ENCODE measurements at regions not wholly inside any gene's neighbourhood (a gene's known extent, or its start where the extent isn't known, plus 50 kb on each side); places are given as distances from the start of the nearest gene placed in this dataset.
A peak's percentile ranks its signal among the peaks of the same experiment; 100 is the strongest.
"Not testable (repeated sequence)": the region's sequence is repeated elsewhere in the genome, so short reads cannot be mapped to it uniquely, and the experiment has no call there.

GRCh38 chr9:105121861-105122430 lies 122.5 kb upstream of the SLC44A1 start:
- H3K27me3 ChIP-seq (replicated peaks; ENCODE audit: insufficient read depth, low read length): no peaks in the 10 kb centered on the region
- H3K4me1 ChIP-seq (ENCODE audit: low read length): peaks cover 12% of the 10 kb centered on the region; the same call in 1 of the 2 replicates
- no peak overlapping the region for H3K4me2 ChIP-seq (ENCODE audit: low read depth, low read length)
- no peak overlapping the region for H3K27ac ChIP-seq (ENCODE audit: low read length)
- TF ChIP-seq EZH2phosphoT487 (IDR thresholded peaks at IDR 0.05; ENCODE audit: low read length) (no peak), EZH2 (optimal IDR thresholded peaks at IDR 0.05; ENCODE audit: low read depth, low read length) (no peak), CTCF (IDR thresholded peaks at IDR 0.05; ENCODE audit: low read length) (no peak)
- no peaks in the 10 kb centered on the region for H3K36me3 ChIP-seq (replicated peaks; ENCODE audit: insufficient read depth, low read length)
- DNase-seq: no peak
- H4K20me1 ChIP-seq (ENCODE audit: insufficient read depth, low read length): no peaks in the 10 kb centered on the region
- no peak overlapping the region for H2AFZ ChIP-seq (ENCODE audit: low read length)
- H3K9me3 ChIP-seq (replicated peaks; ENCODE audit: insufficient read depth, low read length): no peaks in the 10 kb centered on the region
- H3K4me3 ChIP-seq (ENCODE audit: low read length): no peak overlapping the region
- no peak overlapping the region for H3K9ac ChIP-seq (ENCODE audit: low read length)
- no peaks in the 10 kb centered on the region for H3F3A ChIP-seq (ENCODE audit: insufficient read depth, low read length)
- no peaks in the 10 kb centered on the region for H3K79me2 ChIP-seq (ENCODE audit: low read length)
- H3K9me2 ChIP-seq (replicated peaks; ENCODE audit: insufficient read depth, low read length): no peaks in the 10 kb centered on the region

GRCh38 chr9:105124598-105124997 lies 119.9 kb upstream of the SLC44A1 start:
- H3K4me1 ChIP-seq (ENCODE audit: low read length): peaks cover 29% of the 10 kb centered on the region
- not testable (repeated sequence) for H3K9ac ChIP-seq (ENCODE audit: low read length); H3K4me3 ChIP-seq (ENCODE audit: low read length); H3K4me2 ChIP-seq (ENCODE audit: low read depth, low read length); H3K79me2 ChIP-seq (ENCODE audit: low read length); DNase-seq; H3K27me3 ChIP-seq (replicated peaks; ENCODE audit: insufficient read depth, low read length); H3K27ac ChIP-seq (ENCODE audit: low read length); H3K9me3 ChIP-seq (replicated peaks; ENCODE audit: insufficient read depth, low read length); H2AFZ ChIP-seq (ENCODE audit: low read length); H3K36me3 ChIP-seq (replicated peaks; ENCODE audit: insufficient read depth, low read length); H4K20me1 ChIP-seq (ENCODE audit: insufficient read depth, low read length); H3F3A ChIP-seq (ENCODE audit: insufficient read depth, low read length); H3K9me2 ChIP-seq (replicated peaks; ENCODE audit: insufficient read depth, low read length)

GRCh38 chr9:105126226-105126625 lies 118.2 kb upstream of the SLC44A1 start:
- no peak for DNase-seq
- peaks cover 9% of the 10 kb centered on the region; the same call in 1 of the 2 replicates for H3F3A ChIP-seq (ENCODE audit: insufficient read depth, low read length)
- peaks cover 29% of the 10 kb centered on the region for H3K4me1 ChIP-seq (ENCODE audit: low read length)
- no peak overlapping the region for H3K27ac ChIP-seq (ENCODE audit: low read length)
- TF ChIP-seq EZH2 (optimal IDR thresholded peaks at IDR 0.05; ENCODE audit: low read depth, low read length): no peak
- TF ChIP-seq CTCF (IDR thresholded peaks at IDR 0.05; ENCODE audit: low read length): no peak
- TF ChIP-seq EZH2phosphoT487 (IDR thresholded peaks at IDR 0.05; ENCODE audit: low read length): no peak
- no peak overlapping the region for H3K4me3 ChIP-seq (ENCODE audit: low read length)
- H3K9ac ChIP-seq (ENCODE audit: low read length): no peak overlapping the region
- no peaks in the 10 kb centered on the region for H3K9me3 ChIP-seq (replicated peaks; ENCODE audit: insufficient read depth, low read length)
- H4K20me1 ChIP-seq (ENCODE audit: insufficient read depth, low read length): no peaks in the 10 kb centered on the region
- no peaks in the 10 kb centered on the region for H3K9me2 ChIP-seq (replicated peaks; ENCODE audit: insufficient read depth, low read length)
- no peak overlapping the region for H2AFZ ChIP-seq (ENCODE audit: low read length)
- H3K4me2 ChIP-seq (ENCODE audit: low read depth, low read length): no peak overlapping the region
- H3K36me3 ChIP-seq (replicated peaks; ENCODE audit: insufficient read depth, low read length): no peaks in the 10 kb centered on the region
- no peaks in the 10 kb centered on the region for H3K79me2 ChIP-seq (ENCODE audit: low read length)
- H3K27me3 ChIP-seq (replicated peaks; ENCODE audit: insufficient read depth, low read length): no peaks in the 10 kb centered on the region

- Histone ChIP-seq H3K4me3 (ENCODE audit: low read length) (peak overlapping the region; percentile 6; the same call in 1 of the 2 replicates), H4K20me1 (ENCODE audit: insufficient read depth, low read length) (no peaks in the 10 kb centered on the region), H3K4me1 (ENCODE audit: low read length) (peaks cover 22% of the 10 kb centered on the region), H3F3A (ENCODE audit: insufficient read depth, low read length) (peaks cover 9% of the 10 kb centered on the region; the same call in 1 of the 2 replicates), H3K9me2 (replicated peaks; ENCODE audit: insufficient read depth, low read length) (no peaks in the 10 kb centered on the region), H3K4me2 (ENCODE audit: low read depth, low read length) (peak overlapping the region; percentile 42), H3K79me2 (ENCODE audit: low read length) (no peaks in the 10 kb centered on the region), H3K36me3 (replicated peaks; ENCODE audit: insufficient read depth, low read length) (no peaks in the 10 kb centered on the region), H3K9ac (ENCODE audit: low read length) (no peak overlapping the region), H2AFZ (ENCODE audit: low read length) (no peak overlapping the region), H3K27me3 (replicated peaks; ENCODE audit: insufficient read depth, low read length) (no peaks in the 10 kb centered on the region), H3K27ac (ENCODE audit: low read length) (peak overlapping the region; percentile 58; the same call in 1 of the 2 replicates), H3K9me3 (replicated peaks; ENCODE audit: insufficient read depth, low read length) (no peaks in the 10 kb centered on the region)
- peak; percentile 98 for DNase-seq
- TF ChIP-seq EZH2 (optimal IDR thresholded peaks at IDR 0.05; ENCODE audit: low read depth, low read length) (no peak), CTCF (IDR thresholded peaks at IDR 0.05; ENCODE audit: low read length) (peak; percentile 33)
These were observed 116.6 kb upstream of the SLC44A1 start for GRCh38 chr9:105127863-105128220.
